GM21390 (cell line): ENCODE measurements at regions not wholly inside any gene's neighbourhood (a gene's known extent, or its start where the extent isn't known, plus 50 kb on each side); places are given as distances from the start of the nearest gene placed in this dataset.
"Not testable (repeated sequence)": the region's sequence is repeated elsewhere in the genome, so short reads cannot be mapped to it uniquely, and the experiment has no call there.

Experiments
- ATAC-seq: cut with Tn5 transposase; IDR thresholded peaks from one replicate; pipeline ENCODE4 v1.9.1; 2021; ENCODE audit not compliant: unreplicated experiment

DNA sequence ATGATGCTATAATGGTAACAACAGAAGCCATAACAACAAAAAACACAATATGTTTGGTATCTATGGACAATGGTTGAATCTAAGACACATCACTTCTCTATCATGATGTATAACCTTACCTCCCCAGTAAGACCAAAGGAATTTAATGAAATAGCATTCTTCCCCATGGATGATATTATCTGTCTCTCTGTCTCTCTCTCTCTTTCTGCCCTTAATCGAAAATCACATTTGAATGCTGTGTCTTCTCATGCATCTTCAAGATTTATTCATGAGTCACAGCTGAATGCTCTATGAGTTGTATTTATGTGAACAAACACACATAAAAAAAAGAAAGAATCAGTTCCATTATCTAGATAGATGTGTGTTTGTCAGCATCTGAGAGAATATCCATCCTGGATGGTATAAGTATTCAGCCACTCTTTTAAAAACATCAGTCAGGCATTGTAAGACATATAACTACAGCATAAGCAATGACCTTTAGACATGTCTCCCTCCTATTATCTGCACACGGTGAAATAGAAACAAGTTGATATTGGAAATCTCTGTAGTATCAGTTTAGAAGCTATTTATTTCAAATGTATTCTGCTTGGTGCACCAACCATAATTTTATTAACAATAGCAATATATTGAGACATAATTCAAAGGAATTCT is 433.3 kb downstream of the TOX3 start:
- no peak for ATAC-seq

DNA sequence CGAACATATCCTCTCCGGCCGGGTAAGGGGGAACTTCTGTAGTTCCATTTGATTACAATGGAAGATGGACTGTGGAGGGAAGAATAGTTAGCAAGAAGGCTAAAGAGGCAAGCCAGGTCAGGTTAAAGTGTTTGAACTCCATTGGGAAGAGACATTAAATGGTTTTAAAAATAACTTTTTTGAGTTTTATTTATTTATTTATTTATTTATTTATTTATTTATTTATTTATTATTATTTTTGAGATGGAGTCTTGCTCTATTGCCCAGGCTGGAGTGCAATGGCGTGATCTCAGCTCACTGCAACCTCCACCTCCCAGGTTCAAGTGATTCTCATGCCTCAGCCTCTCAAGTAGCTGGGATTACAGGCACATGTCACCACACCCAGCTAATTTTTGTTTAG is 441.9 kb downstream of the TOX3 start:
- not testable (repeated sequence) for ATAC-seq

DNA sequence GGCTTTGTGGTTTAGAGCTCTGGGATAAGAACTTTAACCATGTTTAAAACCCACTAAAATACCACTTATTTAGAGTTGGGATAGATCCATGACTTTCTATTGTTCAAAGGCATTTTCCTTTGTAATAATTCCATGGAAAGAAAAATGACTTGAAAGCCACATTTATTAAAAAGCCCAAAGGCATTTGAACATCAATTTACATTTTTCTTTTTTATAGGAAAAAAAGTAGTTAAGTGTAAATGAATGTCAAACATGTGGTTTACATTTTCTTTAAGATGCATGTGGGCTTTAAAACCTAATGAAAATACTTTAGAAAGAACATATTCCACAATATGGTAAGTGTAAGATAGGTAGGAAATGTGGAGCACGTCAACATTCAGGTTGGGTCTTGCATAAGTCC is 443.2 kb downstream of the TOX3 start:
- no peak for ATAC-seq

DNA sequence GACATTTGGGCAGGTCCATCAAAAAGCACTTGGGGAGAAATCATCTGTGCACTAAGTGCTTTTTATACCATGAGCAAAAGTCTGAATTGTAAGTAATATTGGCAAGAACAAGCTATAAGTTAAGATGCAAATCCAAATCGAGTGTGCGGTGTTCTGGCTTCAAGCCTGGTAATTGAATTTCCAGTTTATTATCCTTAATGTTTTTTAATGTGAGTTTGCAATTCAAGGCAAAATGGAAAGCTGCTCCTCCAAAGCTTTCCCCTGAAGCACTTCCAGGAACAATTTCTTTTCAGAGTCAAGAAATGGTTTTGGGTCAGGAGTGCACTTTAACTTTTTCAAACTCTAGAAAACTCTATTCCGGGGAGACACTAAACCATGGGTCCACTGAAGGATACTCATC is 445.7 kb downstream of the TOX3 start:
- ATAC-seq, result no peak

DNA sequence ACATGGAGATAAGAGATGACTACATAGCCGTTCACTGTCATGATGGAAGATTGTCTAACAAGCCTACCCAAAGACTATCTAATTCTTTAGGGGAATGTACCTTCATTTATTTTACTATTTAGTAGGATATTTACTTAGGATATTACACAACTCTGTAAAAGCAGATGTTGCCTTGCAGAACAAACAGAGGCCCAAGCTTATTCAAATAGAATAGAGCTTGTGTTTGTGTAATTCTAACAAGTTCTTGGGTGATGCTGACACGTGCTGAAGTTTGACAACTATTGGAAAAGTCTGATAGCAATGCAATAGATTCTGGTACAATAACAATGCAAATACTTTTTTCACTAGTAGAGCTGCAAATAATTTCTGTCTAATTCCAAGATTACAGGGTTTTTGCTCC is 447.6 kb downstream of the TOX3 start:
- ATAC-seq, result no peak

DNA sequence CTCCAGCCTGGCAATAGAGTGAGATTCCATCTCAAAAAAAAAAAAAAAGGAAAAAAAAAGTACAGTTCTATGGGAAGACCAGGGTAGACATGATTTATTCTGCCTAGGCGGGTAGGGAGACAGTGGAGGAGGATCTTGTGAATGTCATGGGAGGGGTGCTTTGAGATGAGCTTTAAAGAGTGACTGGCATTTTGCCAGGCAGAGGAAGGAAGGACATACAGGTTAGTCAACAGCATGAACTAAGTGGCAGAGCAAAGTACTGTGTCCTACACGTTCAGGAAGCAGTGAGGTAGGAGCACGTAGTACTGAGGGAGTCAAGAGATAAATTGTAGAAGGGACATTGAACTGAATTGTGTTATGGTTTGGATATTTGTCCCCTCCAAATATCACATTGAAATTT is 451.5 kb downstream of the TOX3 start:
- no peak for ATAC-seq

DNA sequence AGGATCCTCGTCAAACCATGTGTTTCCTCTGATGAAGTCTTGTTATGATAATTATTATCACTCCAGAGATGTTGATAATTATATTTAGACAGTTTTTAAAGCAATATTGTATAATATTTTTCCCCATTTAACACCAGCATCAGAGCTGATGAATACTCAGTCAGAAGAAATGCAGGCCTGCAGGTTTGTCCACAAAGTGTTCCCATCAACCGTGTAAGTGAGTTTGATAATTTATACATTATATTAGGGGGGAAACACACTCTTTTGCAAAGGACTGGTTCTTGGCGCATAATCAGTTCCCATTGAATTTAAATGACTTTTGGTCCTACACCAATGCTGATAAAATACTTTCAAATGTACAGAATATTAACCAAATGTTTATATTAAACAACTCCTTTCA is 454.8 kb downstream of the TOX3 start:
- no peak for ATAC-seq

DNA sequence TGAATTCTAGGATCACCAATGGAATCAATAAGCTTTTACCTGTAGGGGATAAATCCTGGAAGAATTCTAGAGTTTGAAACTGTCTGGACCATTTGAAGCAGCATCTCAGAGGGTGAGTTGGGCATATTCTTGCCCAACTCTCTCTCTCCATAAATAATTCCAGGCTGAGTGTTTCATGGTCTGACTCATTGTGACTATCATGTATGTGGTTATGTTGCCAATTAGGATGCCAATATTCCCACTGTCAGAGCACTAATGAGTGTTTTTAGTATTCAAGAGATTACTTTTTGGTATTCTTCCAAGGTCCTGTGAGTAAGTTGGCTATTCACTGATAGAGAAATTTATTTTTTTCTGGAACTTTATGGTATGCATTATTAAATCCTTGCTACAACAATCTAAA is 456.9 kb downstream of the TOX3 start:
- ATAC-seq, result no peak

DNA sequence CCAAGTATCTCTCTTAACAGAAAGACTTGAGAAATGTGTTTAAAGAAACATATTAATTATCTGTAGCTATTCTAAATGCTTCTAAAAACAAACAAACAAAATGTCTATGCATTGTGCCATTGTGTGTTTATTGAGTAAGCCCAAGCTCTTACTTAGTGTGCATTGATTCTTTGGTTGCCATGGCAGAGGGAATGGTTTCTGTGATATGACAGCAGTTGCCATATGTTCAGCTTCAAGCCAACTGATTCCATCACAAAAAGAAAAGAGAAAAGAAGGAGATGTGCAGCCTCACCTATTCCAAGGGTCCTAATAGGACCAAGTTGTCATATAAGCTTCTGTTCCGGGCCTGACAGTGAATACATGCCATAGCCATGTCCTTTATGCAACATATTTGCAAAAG is 457.5 kb downstream of the TOX3 start:
- no peak for ATAC-seq

DNA sequence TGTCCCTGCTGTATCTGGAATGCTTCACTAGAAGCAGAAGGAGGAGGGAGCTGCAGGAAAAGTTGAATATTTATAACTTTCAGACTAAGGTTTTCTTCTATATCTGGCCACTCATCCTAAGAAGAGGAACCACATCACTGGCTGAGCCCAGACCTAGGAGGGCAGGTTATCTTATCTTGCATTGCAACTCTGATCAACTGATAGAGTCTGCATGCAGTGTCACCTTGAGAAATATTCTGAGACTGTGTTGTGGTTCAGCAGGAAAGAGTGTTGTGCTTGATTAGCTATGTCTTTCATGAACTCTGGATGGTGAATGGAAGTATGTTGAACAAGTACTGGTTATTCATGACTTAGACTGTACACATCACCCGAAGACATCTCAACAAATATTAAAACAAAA is 460.0 kb downstream of the TOX3 start:
- no peak for ATAC-seq

DNA sequence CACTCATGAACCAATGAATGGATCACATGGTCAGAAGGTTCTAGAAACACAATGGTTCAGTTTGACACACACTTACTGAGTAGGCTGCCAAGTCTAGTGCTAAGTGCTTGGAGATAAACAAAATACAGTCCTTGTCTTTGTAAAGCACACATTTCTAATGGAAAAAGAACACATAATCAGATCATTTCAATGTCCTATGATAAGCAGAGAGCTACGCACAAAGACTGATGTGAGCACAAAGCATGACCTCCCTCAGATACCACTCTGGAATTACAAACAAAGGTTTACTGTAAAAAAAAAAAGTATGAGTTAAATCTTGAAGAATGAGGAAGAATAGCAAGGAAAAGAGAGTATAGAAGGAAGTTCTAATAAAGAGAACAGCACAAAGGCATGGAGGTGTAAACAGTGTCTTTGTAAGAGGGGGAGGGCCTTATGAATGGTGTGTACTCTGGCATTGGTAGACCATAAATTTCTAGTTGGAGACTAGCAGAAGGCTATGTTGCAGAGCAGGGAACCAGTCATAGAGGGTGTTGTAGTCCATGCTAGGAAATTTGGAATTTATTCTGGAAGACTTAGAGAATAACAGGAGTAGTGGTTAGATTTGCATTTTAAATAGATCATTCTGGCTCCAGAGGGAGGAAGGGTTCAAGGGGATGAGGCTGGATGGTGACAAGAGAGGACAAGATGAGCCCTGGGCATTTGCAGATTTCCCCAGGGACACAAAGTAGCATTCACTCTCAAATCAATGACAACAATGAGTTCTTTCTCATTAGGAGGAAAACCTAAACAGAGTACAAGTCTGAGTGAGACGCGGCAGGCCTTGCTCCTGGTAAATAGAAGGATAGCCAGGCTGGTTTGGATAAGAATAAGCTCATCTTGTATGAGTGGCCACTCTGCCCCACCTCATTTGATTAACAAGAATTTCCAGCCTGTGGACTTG is 468.0 kb downstream of the TOX3 start:
- ATAC-seq, result no peak

DNA sequence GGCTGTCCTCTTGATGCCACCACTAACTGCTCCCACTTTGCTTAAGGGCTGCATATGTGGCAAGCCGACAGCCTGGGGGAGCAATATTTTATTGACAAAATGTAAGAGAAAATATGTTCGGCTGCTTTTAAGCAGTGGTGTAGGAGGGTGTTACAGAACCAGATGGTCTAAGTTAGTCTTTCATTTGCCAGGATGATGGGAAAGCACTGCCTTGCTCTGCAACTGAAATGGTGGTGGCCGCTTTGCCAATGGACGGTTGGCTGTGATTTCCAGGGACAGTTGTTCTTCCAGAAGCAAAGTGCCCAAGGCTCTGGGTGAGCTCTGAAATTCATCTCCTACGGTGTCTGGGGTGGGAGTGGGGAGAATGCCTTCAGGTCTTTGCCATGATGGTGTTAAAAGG is 469.3 kb downstream of the TOX3 start:
- no peak for ATAC-seq

DNA sequence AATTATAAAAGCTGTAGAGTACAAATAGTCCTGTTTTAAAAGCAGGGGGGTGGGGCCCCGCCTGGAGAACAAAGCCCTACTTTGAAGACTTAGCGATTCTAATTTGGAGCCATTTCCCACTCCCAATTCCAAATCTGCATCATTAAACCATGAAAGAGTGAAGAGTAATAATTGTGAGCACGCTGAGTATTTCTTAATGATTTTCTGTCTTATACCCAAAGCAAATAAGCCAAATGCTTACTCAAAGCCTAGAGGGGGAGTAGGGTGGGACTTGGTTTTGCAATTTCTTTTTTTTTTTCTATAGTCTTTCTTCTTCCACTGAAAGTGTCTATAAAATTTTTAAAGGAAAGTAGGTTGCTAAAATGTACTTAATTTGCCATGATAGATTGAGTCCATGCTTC is 470.1 kb downstream of the TOX3 start:
- ATAC-seq, result no peak

DNA sequence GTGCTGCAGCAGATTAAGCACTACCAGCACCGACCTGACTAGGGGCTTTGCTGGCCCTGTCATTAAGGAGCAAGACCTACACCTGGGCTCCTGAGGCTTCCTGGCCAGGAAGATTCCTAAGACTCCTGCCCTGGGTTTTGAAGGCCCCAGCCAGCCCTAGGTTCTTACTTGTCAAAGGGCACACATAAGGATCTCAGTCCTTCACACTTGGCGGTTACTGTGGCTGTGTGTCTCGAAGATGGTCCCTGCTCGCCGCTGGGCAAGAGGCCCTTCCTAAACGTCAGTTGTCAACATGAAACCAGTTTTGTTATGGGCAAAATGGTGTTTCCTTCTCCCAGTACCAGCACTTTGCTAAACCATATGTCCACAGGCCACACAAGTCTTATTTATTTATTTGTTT is 470.6 kb downstream of the TOX3 start:
- ATAC-seq, result no peak

DNA sequence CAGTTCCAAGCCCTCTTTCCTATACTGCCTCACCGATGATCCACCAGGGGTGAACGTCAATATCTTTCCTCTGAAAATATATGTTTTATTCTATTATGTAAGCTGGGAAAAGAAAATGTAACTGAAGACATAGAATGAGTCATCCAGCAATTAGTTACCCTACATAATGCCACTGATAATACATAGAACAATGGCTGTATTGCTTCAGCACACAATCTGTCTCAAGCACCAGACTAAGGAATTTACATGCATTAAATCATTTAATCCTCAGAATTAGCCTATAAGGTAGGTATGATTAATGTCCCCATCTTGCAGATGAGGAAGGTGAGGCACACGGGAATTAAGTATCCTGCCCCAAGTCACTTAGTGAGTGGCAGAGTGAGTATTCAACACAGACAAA is 472.8 kb downstream of the TOX3 start:
- ATAC-seq, result no peak

DNA sequence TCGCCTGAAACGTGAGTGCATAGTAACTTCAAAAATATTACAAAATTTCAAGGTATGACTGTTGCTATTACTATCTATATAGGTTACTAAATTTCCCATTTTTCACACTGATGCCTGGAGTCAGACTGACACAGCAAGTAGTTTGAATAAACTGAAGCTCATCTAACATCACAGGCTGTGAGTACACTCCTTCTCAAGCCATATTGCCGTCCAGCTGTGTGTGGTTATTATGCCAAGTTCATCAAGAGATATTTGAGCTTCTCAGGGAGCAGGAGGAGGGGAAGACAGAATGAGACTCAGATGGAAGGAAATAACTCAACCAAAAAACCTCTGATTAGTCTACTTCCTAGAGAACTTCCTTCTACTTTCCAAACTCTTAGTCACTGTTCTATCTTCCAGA is 473.9 kb downstream of the TOX3 start:
- ATAC-seq, result no peak

DNA sequence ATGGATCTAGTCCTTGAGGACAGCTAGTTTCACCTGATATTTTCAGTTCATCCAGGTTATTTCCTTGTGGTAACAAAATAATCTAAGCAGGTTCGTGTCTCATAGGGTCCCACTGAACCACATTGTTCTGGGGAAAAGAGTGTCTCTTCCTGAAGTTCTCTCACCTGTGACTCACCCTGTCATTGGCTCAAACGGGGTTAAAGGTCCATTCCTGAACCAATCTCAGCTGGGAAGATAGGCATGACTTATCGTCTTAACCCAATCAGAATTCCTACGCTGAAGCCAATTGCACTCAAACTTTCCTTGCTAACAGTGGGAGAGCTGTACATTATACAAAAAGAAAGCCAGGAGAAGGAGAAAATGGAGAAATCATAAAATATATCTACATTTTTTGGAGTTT is 475.8 kb downstream of the TOX3 start:
- ATAC-seq, result no peak

DNA sequence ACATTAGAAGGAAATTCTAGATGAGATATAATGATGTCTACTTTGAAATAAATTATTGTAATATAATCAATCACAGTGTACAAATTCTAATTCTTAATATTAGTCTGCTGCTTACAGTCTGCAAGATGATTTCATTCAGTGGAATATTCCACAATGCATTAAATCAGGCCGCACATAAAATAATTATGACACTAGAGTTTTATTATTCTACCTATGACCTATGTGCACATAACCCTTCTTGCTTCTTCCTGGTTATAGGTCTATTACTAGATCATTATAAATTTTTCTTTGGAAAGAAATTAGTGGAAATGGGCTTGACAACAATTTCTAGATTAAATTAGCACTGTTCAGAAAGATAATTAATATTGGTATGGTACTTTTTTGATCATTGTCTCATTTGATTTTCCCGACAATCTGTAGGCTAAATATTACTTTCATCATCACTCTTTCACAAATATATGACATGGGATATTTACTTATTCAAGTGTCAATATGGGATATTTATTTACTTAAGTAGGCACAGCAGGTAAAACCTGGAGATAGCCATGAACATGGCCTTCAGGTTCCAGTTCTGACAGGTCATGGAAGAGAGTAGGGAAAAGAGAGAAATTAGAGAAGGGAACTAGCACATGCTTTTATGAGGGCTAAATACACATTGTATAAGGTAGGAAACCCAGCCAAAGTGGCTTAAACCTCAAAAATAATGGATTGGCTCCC is 476.4 kb downstream of the TOX3 start:
- no peak for ATAC-seq

DNA sequence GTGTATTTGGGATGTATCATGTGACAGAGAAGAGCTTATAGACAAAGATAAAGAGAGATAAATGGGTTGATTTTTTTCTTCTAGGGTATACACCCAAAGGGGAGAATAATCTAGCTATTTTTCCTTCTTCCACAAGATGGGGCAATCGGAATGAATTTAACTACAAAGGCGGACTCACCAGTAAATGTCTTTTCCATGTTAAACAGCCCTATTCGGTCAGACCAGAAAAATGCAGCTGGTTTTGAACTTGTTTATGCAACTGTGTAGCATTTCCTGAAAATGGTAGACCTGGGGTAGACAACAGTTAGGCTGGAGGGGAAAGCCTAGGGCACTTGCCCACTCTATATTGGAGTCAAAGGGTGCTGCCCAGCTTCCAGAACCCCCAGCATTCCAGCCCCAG is 477.1 kb downstream of the TOX3 start:
- ATAC-seq, result no peak

DNA sequence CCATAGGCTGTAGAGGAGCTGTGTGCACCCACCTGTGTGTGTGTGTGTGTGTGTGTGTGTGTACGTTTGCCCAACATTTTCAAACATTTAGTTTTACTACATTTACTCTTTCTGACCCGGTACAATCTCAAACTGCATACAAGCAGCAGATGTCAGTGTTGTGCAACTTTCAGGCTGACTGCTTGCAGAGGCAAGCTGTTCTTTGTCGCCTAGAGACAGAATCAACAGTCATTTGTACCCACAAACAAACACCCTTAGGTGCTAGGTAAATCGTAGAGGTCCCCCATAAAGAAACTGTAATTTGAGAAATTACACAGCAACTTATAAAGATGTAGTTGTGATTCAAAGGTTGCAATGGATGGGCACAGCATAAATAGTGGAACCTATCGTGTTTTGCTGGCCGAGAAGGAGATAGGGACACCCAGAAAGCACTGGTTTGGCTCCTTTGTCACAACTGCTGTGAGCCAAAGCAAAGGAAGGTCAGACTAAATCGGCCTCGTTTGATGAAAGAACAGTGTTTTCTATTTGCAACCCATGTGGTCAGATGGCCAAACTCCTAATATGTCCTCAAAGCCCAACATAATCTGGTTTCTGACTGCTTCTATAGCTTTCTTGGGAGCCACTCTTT is 478.4 kb downstream of the TOX3 start:
- ATAC-seq, result no peak

DNA sequence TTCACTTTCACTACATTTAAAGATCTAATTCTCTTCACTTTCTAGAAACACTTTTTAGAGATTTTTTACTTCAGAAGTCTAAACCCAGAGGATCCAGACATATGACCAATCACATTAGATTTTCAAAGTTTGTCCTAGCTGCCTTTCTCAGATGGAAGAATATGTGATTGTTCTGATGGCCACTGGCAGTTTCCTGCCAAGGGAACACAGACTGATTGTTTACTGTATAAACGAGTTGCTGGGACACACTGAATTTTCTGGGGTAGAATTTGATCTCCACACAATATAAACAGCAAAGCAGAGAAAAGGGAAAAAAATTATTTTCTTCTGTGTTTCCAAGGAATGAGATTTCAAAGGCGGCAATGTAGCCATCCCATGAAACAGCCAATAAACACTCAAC is 480.0 kb downstream of the TOX3 start:
- ATAC-seq, result no peak

DNA sequence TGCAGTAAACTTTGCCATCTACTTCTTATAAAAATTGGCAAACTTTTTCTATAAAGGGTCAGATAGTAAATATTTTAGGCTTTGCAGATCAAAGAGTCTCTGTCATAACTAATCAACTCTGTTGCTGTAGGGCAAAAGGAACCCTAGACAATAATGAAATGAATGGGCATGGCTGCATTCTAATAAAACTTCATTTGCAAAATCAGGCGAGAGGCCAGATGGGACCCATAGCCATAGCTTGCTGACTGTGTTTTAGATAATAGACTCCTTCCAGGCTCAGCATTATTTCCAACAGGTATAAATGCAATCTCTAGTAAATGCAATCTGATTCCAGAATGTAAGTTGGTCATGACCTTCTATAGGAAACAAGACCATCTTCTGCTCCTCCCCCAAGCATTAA is 490.7 kb downstream of the TOX3 start:
- no peak for ATAC-seq
